HCT116 (cell line): ENCODE measurements at regions not wholly inside any gene's neighbourhood (a gene's known extent, or its start where the extent isn't known, plus 50 kb on each side); places are given as distances from the start of the nearest gene placed in this dataset.

Experiments
- ATAC-seq: fragments of 200-7000 bp; cut with Tn5 transposase; 2 replicates; pipeline ENCODE4 v1.9.1; 2020; ENCODE audit warnings: mild to moderate bottlenecking, moderate library complexity
- BruUV-seq: library from RNA; stranded (reverse); fragments of 400-500 nt; replicated peaks from 2 replicates; lab custom pipeline; 2021; lab: Mats Ljungman, UMichigan
- CTCF ChIA-PET: fragments of 300-600 bp; sonication (Branson Sonifier 250); formaldehyde crosslinking; loops from one replicate; lab custom pipeline; 2021; ENCODE audit warnings: antibody characterized with exemption; lab: Charles Lee
- POLR2A ChIA-PET: fragments of 300-600, 350-600 bp; sonication (Branson Sonifier 250); formaldehyde crosslinking; loops from one replicate; lab custom pipeline; 2021; ENCODE audit warnings: antibody characterized with exemption; lab: Charles Lee
- RAD21 ChIA-PET, 2 experiments: fragments of 300-600 bp; sonication (Branson Sonifier 250); formaldehyde crosslinking; loops; one replicate each; lab custom pipeline; 2023; ENCODE audit warnings: low total read pairs in 2 of 2; ENCODE audit not compliant: uncharacterized antibody in 2 of 2, unreplicated experiment in 2 of 2, low non-redundant PET in 1 of 2; lab: Charles Lee
- DNase-seq: peaks from one replicate; pipeline ENCODE4 v3.0.0-alpha.2; 2010; ENCODE audit warnings: low read depth, low spot score
- H2AFZ ChIP-seq: fragments of 200-600 bp; shearing (Covaris generic), sonication (generic); 2 replicates; pipeline ENCODE4 v1.6.1; 2017; ENCODE audit warnings: low read depth, mixed run types, mixed read lengths, antibody characterized with exemption, low read length; ENCODE audit not compliant: poor library complexity, severe bottlenecking
- H3K27ac ChIP-seq: 2 replicates; pipeline ENCODE4 v1.5.1; 2012; ENCODE audit warnings: low read depth, low read length
- H3K27me3 ChIP-seq: fragments of 200-600 bp; sonication (generic); 2 replicates; pipeline ENCODE4 v1.6.1; 2016; ENCODE audit warnings: mixed run types, low read length, mixed read lengths; ENCODE audit not compliant: insufficient read depth
- H3K36me3 ChIP-seq, 2 experiments: fragments of 200-500 bp in 1 of 2; fragments of 200-600 bp in 1 of 2; sonication (Bioruptor generic) in 1 of 2; sonication (generic) in 1 of 2; 2 replicates each; pipeline versions ENCODE4 v1.5.1 to v1.6.1; 2014 to 2016; ENCODE audit warnings: low read length in 2 of 2, inconsistent platforms in 1 of 2, mixed read lengths in 1 of 2, mixed run types in 1 of 2; ENCODE audit not compliant: insufficient read depth in 2 of 2, control insufficient read depth in 1 of 2
- H3K4me1 ChIP-seq, 2 experiments: fragments of 200-600 bp in 1 of 2; sonication (generic) in 1 of 2; 2 replicates each; pipeline versions ENCODE4 v1.5.1 to v1.6.1; 2012 to 2017; ENCODE audit warnings: low read length in 2 of 2, inconsistent platforms in 1 of 2, mild to moderate bottlenecking in 1 of 2, mixed read lengths in 1 of 2, mixed run types in 1 of 2, moderate library complexity in 1 of 2; ENCODE audit not compliant: insufficient read depth in 2 of 2, control insufficient read depth in 1 of 2
- H3K4me2 ChIP-seq: fragments of 200-600 bp; sonication (generic); 2 replicates; pipeline ENCODE4 v1.6.1; 2017; ENCODE audit warnings: mixed run types, low read length, mixed read lengths
- H3K4me3 ChIP-seq, 2 experiments: fragments of 200-600 bp in 1 of 2; sonication (generic) in 1 of 2; replicated peaks in 1 of 2; 2 replicates each; pipeline ENCODE4 v1.5.1; 2011 to 2016; ENCODE audit warnings: low read length in 2 of 2, control low read depth in 1 of 2, low read depth in 1 of 2, mild to moderate bottlenecking in 1 of 2, mixed read lengths in 1 of 2, mixed run types in 1 of 2
- H3K79me2 ChIP-seq: fragments of 200-600 bp; sonication (generic); 2 replicates; pipeline ENCODE4 v1.6.1; 2017; ENCODE audit warnings: mild to moderate bottlenecking, mixed run types, low read length, moderate library complexity, mixed read lengths; ENCODE audit not compliant: insufficient read depth
- H3K9ac ChIP-seq: fragments of 200-600 bp; sonication (generic); 2 replicates; pipeline ENCODE4 v1.6.1; 2016; ENCODE audit warnings: low read length, mixed read lengths
- H3K9me2 ChIP-seq: fragments of 200-600 bp; sonication (generic), shearing (Covaris generic); 2 replicates; pipeline ENCODE4 v1.6.1; 2017; ENCODE audit warnings: mixed run types, mild to moderate bottlenecking, moderate library complexity; ENCODE audit not compliant: insufficient read depth
- H3K9me3 ChIP-seq, 2 experiments: fragments of 200-500 bp in 1 of 2; fragments of 200-600 bp in 1 of 2; sonication (Bioruptor generic) in 1 of 2; sonication (generic) in 1 of 2; 2 replicates each; pipeline ENCODE4 v1.6.1; 2014 to 2017; ENCODE audit warnings: low read length in 2 of 2, mixed read lengths in 2 of 2, inconsistent platforms in 1 of 2, low read depth in 1 of 2, mild to moderate bottlenecking in 1 of 2, mixed run types in 1 of 2, moderate library complexity in 1 of 2; ENCODE audit not compliant: control insufficient read depth in 1 of 2, insufficient read depth in 1 of 2
- H4K20me1 ChIP-seq: fragments of 200-600 bp; sonication (generic), shearing (Covaris generic); 2 replicates; pipeline ENCODE4 v1.6.1; 2017; ENCODE audit warnings: mixed run types, mild to moderate bottlenecking, moderate library complexity; ENCODE audit not compliant: insufficient read depth
- ELF1 ChIP-seq: IDR thresholded peaks from 2 replicates; pipeline ENCODE4 v1.6.1; 2012; ENCODE audit warnings: low read depth, borderline replicate concordance
- intact Hi-C: fragments of 100-400 bp; cut with micrococcal nuclease; formaldehyde crosslinking; loops from 2 replicates; pipeline ENCODE4 v1.10.0; 2022
- TF ChIP-seq, protein P1 (sequence below), 3 experiments: fragments of 200-600 bp in 1 of 3; sonication (generic) in 1 of 3; IDR thresholded peaks in 2 of 3; conservative IDR thresholded peaks in 1 of 3; 2 replicates each; pipeline ENCODE4 v1.5.1; 2012 to 2017; ENCODE audit warnings: low read depth in 2 of 3, low read length in 2 of 3, antibody characterized with exemption in 1 of 3, borderline replicate concordance in 1 of 3, control low read depth in 1 of 3, mild to moderate bottlenecking in 1 of 3, mixed read lengths in 1 of 3, mixed run types in 1 of 3, moderate library complexity in 1 of 3; ENCODE audit not compliant: insufficient read depth in 1 of 3

DNA sequence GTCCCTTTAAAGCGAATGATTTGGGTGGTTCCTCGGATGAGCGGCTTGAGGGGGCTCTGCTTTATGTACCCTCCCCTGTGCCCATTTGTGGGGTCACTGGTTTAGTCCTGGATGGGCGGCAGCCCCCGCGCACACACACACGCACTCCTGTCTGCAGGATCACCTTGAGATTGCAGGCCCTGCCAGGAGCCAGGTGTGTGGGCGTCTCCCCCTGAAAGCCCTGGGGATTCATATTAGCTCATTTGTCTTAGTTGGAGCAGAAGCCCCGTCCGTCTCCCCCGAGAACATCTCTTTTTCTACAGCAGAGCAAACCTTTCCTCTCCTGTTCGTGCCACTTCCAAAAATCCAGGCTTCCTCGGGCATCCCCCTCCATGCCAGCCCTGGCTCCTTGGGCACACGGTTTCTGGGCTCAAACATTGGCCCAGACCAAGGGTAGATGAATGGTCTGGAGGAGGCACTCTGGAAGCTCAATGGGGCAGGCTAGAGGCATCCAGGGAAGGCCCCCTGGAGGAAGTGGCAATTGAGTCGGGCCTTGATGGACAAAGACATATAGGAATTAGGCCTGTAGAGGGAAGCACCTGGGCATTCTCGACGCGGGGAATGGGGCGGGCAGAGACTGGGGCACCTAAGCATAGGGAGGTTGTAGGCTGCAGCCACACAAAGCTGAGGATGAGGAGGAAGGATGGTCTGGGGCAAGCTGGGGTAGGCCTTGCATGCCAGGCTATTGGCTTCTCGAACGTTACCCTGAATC lies 218.5 kb upstream of the GSE1 start:
- Histone ChIP-seq H3K9me3 (no peaks in the 10 kb centered on the region), H4K20me1 (no peaks in the 10 kb centered on the region), H3K27ac (peak overlapping the region; percentile 48), H3K27me3 (no peaks in the 10 kb centered on the region), H2AFZ (no peak overlapping the region), H3K4me1 (peaks cover 57 to 72% of the 10 kb centered on the region in 2 experiments), H3K9me2 (no peaks in the 10 kb centered on the region), H3K9ac (peak overlapping the region; percentile 10), H3K36me3 (no peaks in the 10 kb centered on the region), H3K4me3 (no peak overlapping the region), H3K4me2 (peak overlapping the region; percentile 62), H3K79me2 (no peaks in the 10 kb centered on the region)
- ChIA-PET RAD21 (interaction anchor here (0.7 to 1.5 kb wide), 4 partner anchors 21 to 216 kb away, joined by 3 to 5 read pairs (median 3); no protein-coding TSS in a partner anchor), POLR2A (interaction anchor here (0.8 to 1.1 kb wide), 3 partner anchors 14 to 220 kb away, joined by 3 read pairs; no protein-coding TSS in a partner anchor), CTCF (interaction anchor here (0.9 to 5.1 kb wide), 19 partner anchors 14 to 326 kb away, joined by 3 to 43 read pairs (median 5); no protein-coding TSS in a partner anchor)
- BruUV-seq: no TSS peak
- no peak for TF ChIP-seq ELF1
- TF ChIP-seq, protein P1, sequence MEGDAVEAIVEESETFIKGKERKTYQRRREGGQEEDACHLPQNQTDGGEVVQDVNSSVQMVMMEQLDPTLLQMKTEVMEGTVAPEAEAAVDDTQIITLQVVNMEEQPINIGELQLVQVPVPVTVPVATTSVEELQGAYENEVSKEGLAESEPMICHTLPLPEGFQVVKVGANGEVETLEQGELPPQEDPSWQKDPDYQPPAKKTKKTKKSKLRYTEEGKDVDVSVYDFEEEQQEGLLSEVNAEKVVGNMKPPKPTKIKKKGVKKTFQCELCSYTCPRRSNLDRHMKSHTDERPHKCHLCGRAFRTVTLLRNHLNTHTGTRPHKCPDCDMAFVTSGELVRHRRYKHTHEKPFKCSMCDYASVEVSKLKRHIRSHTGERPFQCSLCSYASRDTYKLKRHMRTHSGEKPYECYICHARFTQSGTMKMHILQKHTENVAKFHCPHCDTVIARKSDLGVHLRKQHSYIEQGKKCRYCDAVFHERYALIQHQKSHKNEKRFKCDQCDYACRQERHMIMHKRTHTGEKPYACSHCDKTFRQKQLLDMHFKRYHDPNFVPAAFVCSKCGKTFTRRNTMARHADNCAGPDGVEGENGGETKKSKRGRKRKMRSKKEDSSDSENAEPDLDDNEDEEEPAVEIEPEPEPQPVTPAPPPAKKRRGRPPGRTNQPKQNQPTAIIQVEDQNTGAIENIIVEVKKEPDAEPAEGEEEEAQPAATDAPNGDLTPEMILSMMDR (IDR thresholded peaks at IDR 0.05 in 2 of 3, conservative IDR thresholded peaks at IDR 0.05 in 1 of 3; ENCODE audit: borderline replicate concordance in 1 of 3, insufficient read depth in 1 of 3, low read depth in 2 of 3, low read length in 2 of 3): peak in 2 of 3 experiments; percentile 25 to 27; a peak in 2 of 6 replicates
- DNase-seq (no peak), ATAC-seq (peak; percentile 2; the same call in 1 of the 2 replicates)
- intact Hi-C loops: loop anchor here (1.0 to 10.0 kb wide), 3 partner anchors 92 to 280 kb away; partner anchors contain the start of gene CIBAR2
